ENCODE measurements at regions not wholly inside any gene's neighbourhood (a gene's known extent, or its start where the extent isn't known, plus 50 kb on each side); places are given as distances from the start of the nearest gene placed in this dataset.
A peak's percentile ranks its signal among the peaks of the same experiment; 100 is the strongest.

- peak; percentile 12 for DNase-seq
These were observed 51.9 kb upstream of the TSPAN11 start for GRCh38 chr12:30874455-30875321.

- DNase-seq: no peak
These were observed 55.9 kb upstream of the TSPAN11 start for GRCh38 chr12:30870491-30871265.

- DNase-seq: no peak
These were observed 59.1 kb upstream of the TSPAN11 start for GRCh38 chr12:30867415-30867814.

GRCh38 chr12:30866256-30866655 is 60.3 kb upstream of the TSPAN11 start:
- DNase-seq: no peak

GRCh38 chr12:30863839-30864238 is 62.7 kb upstream of the TSPAN11 start:
- no peak for DNase-seq

- DNase-seq: no peak
These were observed 64.1 kb upstream of the TSPAN11 start for GRCh38 chr12:30862486-30862885.

GRCh38 chr12:30859226-30859625 is 67.3 kb upstream of the TSPAN11 start:
- no peak for DNase-seq

- no peak for DNase-seq
These were observed 68.1 kb upstream of the TSPAN11 start for GRCh38 chr12:30858471-30858870.

GRCh38 chr12:30853561-30854133 is 72.9 kb upstream of the TSPAN11 start:
- no peak for DNase-seq

- DNase-seq: no peak
These were observed 75.9 kb upstream of the TSPAN11 start for GRCh38 chr12:30850684-30851083.

- DNase-seq: peak; percentile 87
These were observed 79.3 kb upstream of the TSPAN11 start for GRCh38 chr12:30847259-30847658.

GRCh38 chr12:30846776-30847175 is 79.8 kb upstream of the TSPAN11 start:
- no peak for DNase-seq

GRCh38 chr12:30845676-30846075 is 80.9 kb upstream of the TSPAN11 start:
- no peak for DNase-seq

GRCh38 chr12:30843211-30843610 is 83.3 kb upstream of the TSPAN11 start:
- no peak for DNase-seq

- DNase-seq: no peak
These were observed 85.8 kb upstream of the TSPAN11 start for GRCh38 chr12:30840715-30841114.

- DNase-seq: peak; percentile 6
These were observed 85.0 kb upstream of the CAPRIN2 start for GRCh38 chr12:30839643-30840220.

- peak; percentile 10 for DNase-seq
These were observed 82.8 kb upstream of the CAPRIN2 start for GRCh38 chr12:30837595-30837994.

- no peak for DNase-seq
These were observed 82.1 kb upstream of the CAPRIN2 start for GRCh38 chr12:30836656-30837445.

GRCh38 chr12:30835216-30835615 is 80.5 kb upstream of the CAPRIN2 start:
- no peak for DNase-seq

- no peak for DNase-seq
These were observed 76.0 kb upstream of the CAPRIN2 start for GRCh38 chr12:30830751-30831150.

- no peak for DNase-seq
These were observed 75.1 kb upstream of the CAPRIN2 start for GRCh38 chr12:30829876-30830275.

GRCh38 chr12:30828686-30829085 is 73.9 kb upstream of the CAPRIN2 start:
- no peak for DNase-seq
